H9 (cell line): ENCODE measurements at regions not wholly inside any gene's neighbourhood (a gene's known extent, or its start where the extent isn't known, plus 50 kb on each side); places are given as distances from the start of the nearest gene placed in this dataset.

Experiments used
- DNase-seq: peaks from one replicate; pipeline ENCODE4 v3.0.0-alpha.2; 2017
- H2AFZ ChIP-seq: one replicate; pipeline ENCODE4 v1.6.1; 2013; ENCODE audit warnings: mild to moderate bottlenecking, low read length, control low read depth, moderate library complexity
- H2AK5ac ChIP-seq: 2 replicates; pipeline ENCODE4 v1.6.1; 2013; ENCODE audit warnings: low read length, control low read depth, mixed read lengths; ENCODE audit not compliant: insufficient read length
- H2BK120ac ChIP-seq: one replicate; pipeline ENCODE4 v1.6.1; 2013; ENCODE audit warnings: low read depth, mild to moderate bottlenecking, low read length, control low read depth, inconsistent platforms; ENCODE audit not compliant: poor library complexity, severe bottlenecking
- H2BK12ac ChIP-seq: 2 replicates; pipeline ENCODE4 v1.6.1; 2013; ENCODE audit warnings: low read length, control low read depth, mixed read lengths, low read depth; ENCODE audit not compliant: insufficient read length
- H2BK15ac ChIP-seq: 2 replicates; pipeline ENCODE4 v1.6.1; 2013; ENCODE audit warnings: low read depth, low read length, control low read depth
- H2BK20ac ChIP-seq: one replicate; pipeline ENCODE4 v1.6.1; 2013; ENCODE audit warnings: low read depth, mild to moderate bottlenecking, low read length, control low read depth, inconsistent platforms; ENCODE audit not compliant: poor library complexity, severe bottlenecking
- H2BK5ac ChIP-seq: 2 replicates; pipeline ENCODE4 v1.6.1; 2013; ENCODE audit warnings: low read length, control low read depth, mixed read lengths; ENCODE audit not compliant: insufficient read length
- H3K14ac ChIP-seq: 2 replicates; pipeline ENCODE4 v1.6.1; 2013; ENCODE audit warnings: low read length, control low read depth; ENCODE audit not compliant: insufficient read depth
- H3K18ac ChIP-seq: 2 replicates; pipeline ENCODE4 v1.6.1; 2013; ENCODE audit warnings: low read depth, mild to moderate bottlenecking, mixed read lengths, low read length, control low read depth; ENCODE audit not compliant: insufficient read length
- H3K23ac ChIP-seq: 2 replicates; pipeline ENCODE4 v1.6.1; 2013; ENCODE audit warnings: low read length, control low read depth, mixed read lengths, low read depth; ENCODE audit not compliant: insufficient read length
- H3K23me2 ChIP-seq: 2 replicates; pipeline ENCODE4 v1.6.1; 2013; ENCODE audit warnings: low read depth, mild to moderate bottlenecking, mixed read lengths, low read length, control low read depth; ENCODE audit not compliant: insufficient read length, poor library complexity, severe bottlenecking
- H3K27ac ChIP-seq: 2 replicates; pipeline ENCODE4 v1.5.1; 2013; ENCODE audit warnings: low read length, control low read depth, mixed read lengths, low read depth; ENCODE audit not compliant: insufficient read length
- H3K27me3 ChIP-seq: 2 replicates; pipeline ENCODE4 v1.6.1; 2013; ENCODE audit warnings: low read length, control low read depth, inconsistent platforms; ENCODE audit not compliant: insufficient read depth
- H3K4ac ChIP-seq: 2 replicates; pipeline ENCODE4 v1.6.1; 2013; ENCODE audit warnings: low read depth, mild to moderate bottlenecking, control low read depth, inconsistent platforms, low read length, moderate library complexity
- H3K4me1 ChIP-seq: 2 replicates; pipeline ENCODE4 v1.6.1; 2013; ENCODE audit warnings: low read length, control low read depth, inconsistent platforms; ENCODE audit not compliant: insufficient read depth
- H3K4me2 ChIP-seq: 2 replicates; pipeline ENCODE4 v1.6.1; 2013; ENCODE audit warnings: low read length, control low read depth, mixed read lengths; ENCODE audit not compliant: insufficient read length, insufficient read depth
- H3K56ac ChIP-seq: 2 replicates; pipeline ENCODE4 v1.6.1; 2013; ENCODE audit warnings: low read depth, mild to moderate bottlenecking, mixed read lengths, low read length, control low read depth; ENCODE audit not compliant: insufficient read length
- H3K79me1 ChIP-seq: 2 replicates; pipeline ENCODE4 v1.6.1; 2013; ENCODE audit warnings: low read depth, mild to moderate bottlenecking, moderate library complexity, low read length, control low read depth, inconsistent platforms; ENCODE audit not compliant: insufficient read depth, poor library complexity, severe bottlenecking
- H3K79me2 ChIP-seq: 2 replicates; pipeline ENCODE4 v1.6.1; 2013; ENCODE audit warnings: low read length, control low read depth, inconsistent platforms; ENCODE audit not compliant: insufficient read depth
- H3K9ac ChIP-seq: 2 replicates; pipeline ENCODE4 v1.6.1; 2013; ENCODE audit warnings: low read length, control low read depth, mixed read lengths; ENCODE audit not compliant: insufficient read length; ENCODE audit errors: extremely low read depth
- H3K9me3 ChIP-seq: one replicate; pipeline ENCODE4 v1.6.1; 2013; ENCODE audit warnings: low read depth, low read length, inconsistent platforms; ENCODE audit not compliant: control insufficient read depth
- H3T11ph ChIP-seq: one replicate; pipeline ENCODE4 v1.6.1; 2013; ENCODE audit warnings: mild to moderate bottlenecking, low read length, control low read depth, inconsistent platforms
- H4K20me1 ChIP-seq: one replicate; pipeline ENCODE4 v1.6.1; 2013; ENCODE audit not compliant: control insufficient read depth, insufficient read length, insufficient read depth
- H4K5ac ChIP-seq: 2 replicates; pipeline ENCODE4 v1.6.1; 2013; ENCODE audit warnings: low read depth, mild to moderate bottlenecking, mixed read lengths, low read length, control low read depth; ENCODE audit not compliant: insufficient read length
- H4K8ac ChIP-seq: replicated peaks from 2 replicates; pipeline ENCODE4 v1.6.1; 2013; ENCODE audit warnings: low read length, control low read depth, mixed read lengths, low read depth; ENCODE audit not compliant: insufficient read length
- H4K91ac ChIP-seq: 2 replicates; pipeline ENCODE4 v1.6.1; 2013; ENCODE audit warnings: low read depth, mild to moderate bottlenecking, moderate library complexity, mixed read lengths, low read length, control low read depth; ENCODE audit not compliant: insufficient read length
- H3K27ac Mint-ChIP-seq, 3 experiments: 2 replicates in 2 of 3; 3 replicates in 1 of 3; pipeline ENCODE4 v1.8.0; 2020 to 2021; ENCODE audit warnings: mixed read lengths in 3 of 3, mild to moderate bottlenecking in 1 of 3, moderate library complexity in 1 of 3
- H3K27me3 Mint-ChIP-seq: 2 replicates; pipeline ENCODE4 v1.8.0; 2021; ENCODE audit warnings: low read depth, mild to moderate bottlenecking, moderate library complexity, mixed read lengths
- H3K36me3 Mint-ChIP-seq, 3 experiments: 2 replicates in 2 of 3; 3 replicates in 1 of 3; pipeline ENCODE4 v1.8.0; 2020 to 2021; ENCODE audit warnings: low read depth in 3 of 3, mixed read lengths in 3 of 3; ENCODE audit not compliant: insufficient read depth in 1 of 3
- H3K4me1 Mint-ChIP-seq, 2 experiments: 2 replicates each; pipeline ENCODE4 v1.8.0; 2020; ENCODE audit warnings: mixed read lengths in 2 of 2
- H3K4me3 Mint-ChIP-seq, 2 experiments: 2 replicates in 1 of 2; 3 replicates in 1 of 2; pipeline ENCODE4 v1.8.0; 2020 to 2021; ENCODE audit warnings: mild to moderate bottlenecking in 2 of 2, mixed read lengths in 2 of 2, moderate library complexity in 1 of 2
- H3K9me3 Mint-ChIP-seq, 2 experiments: 2 replicates in 1 of 2; 3 replicates in 1 of 2; pipeline ENCODE4 v1.8.0; 2020; ENCODE audit warnings: mild to moderate bottlenecking in 2 of 2, mixed read lengths in 2 of 2, moderate library complexity in 1 of 2
- CTCF ChIP-seq: fragments of 200-600 bp; sonication (generic); conservative IDR thresholded peaks from 3 replicates; pipeline ENCODE4 v1.8.0; 2021; ENCODE audit warnings: antibody characterized with exemption, mild to moderate bottlenecking
- WGBS: extraction: QIAGEN DNeasy Blood & Tissue Kit; methylation state at CpG from one replicate; pipeline ENCODE4 v1.1.7; 2013; ENCODE audit warnings: missing lambda C conversion rate, low lambda C conversion rate, mixed read lengths; ENCODE audit not compliant: insufficient read length; ENCODE audit errors: extremely low coverage; 5-methylcytosine and 5-hydroxymethylcytosine counted together

GRCh38 chr9:78439866-78440830 lies 143.2 kb downstream of the PSAT1 start:
- WGBS: no CpG with 5 or more reads among the region's 10 CpGs

More at GRCh38 chr9:78439866-78440830, 143.2 kb downstream of the PSAT1 start:
- Histone ChIP-seq H2BK12ac (no peak overlapping the region), H2BK5ac (no peak overlapping the region), H3T11ph (no peak overlapping the region), H3K9ac (no peak overlapping the region), H3K4me1 (peaks cover 2% of the 10 kb centered on the region; the same call in 1 of the 2 replicates), H2AK5ac (no peak overlapping the region), H2BK20ac (no peak overlapping the region), H3K4me2 (no peak overlapping the region), H2AFZ (no peak overlapping the region), H3K4ac (no peak overlapping the region), H3K79me1 (no peaks in the 10 kb centered on the region), H3K27ac (no peak overlapping the region), H3K27me3 (no peaks in the 10 kb centered on the region; the same call in 1 of the 2 replicates), H3K23ac (no peak overlapping the region), H3K18ac (no peak overlapping the region), H2BK15ac (no peak overlapping the region), H4K91ac (no peak overlapping the region), H3K9me3 (no peaks in the 10 kb centered on the region), H4K20me1 (no peaks in the 10 kb centered on the region), H3K14ac (no peak overlapping the region), H3K23me2 (no peaks in the 10 kb centered on the region), H4K8ac (no peak overlapping the region), H3K79me2 (no peaks in the 10 kb centered on the region), H3K56ac (no peak overlapping the region), H4K5ac (no peak overlapping the region), H2BK120ac (no peak overlapping the region)
- Mint-ChIP-seq H3K9me3 (peaks cover 4 to 13% of the 10 kb centered on the region in 2 experiments), H3K27me3 (no peaks in the 10 kb centered on the region; the same call in 1 of the 2 replicates), H3K4me1 (peaks cover 52 to 57% of the 10 kb centered on the region in 2 experiments), H3K36me3 (peaks cover 6 to 17% (median 7%) of the 10 kb centered on the region in 3 experiments), H3K27ac (peak overlapping the region; percentile 51 to 97 (median 94); a peak in 6 of 7 replicates), H3K4me3 (peak overlapping the region in 1 of 2 experiments; percentile 64; a peak in 2 of 5 replicates)
- DNase-seq: no peak
- peak; percentile 38 for TF ChIP-seq CTCF
